Cardiac fibroblast (primary cell): ENCODE measurements at regions not wholly inside any gene's neighbourhood (a gene's known extent, or its start where the extent isn't known, plus 50 kb on each side); places are given as distances from the start of the nearest gene placed in this dataset.
A peak's percentile ranks its signal among the peaks of the same experiment; 100 is the strongest.
"Not testable (repeated sequence)": the region's sequence is repeated elsewhere in the genome, so short reads cannot be mapped to it uniquely, and the experiment has no call there.

Experiments
- DNase-seq, 2 donors: peaks; one replicate each; pipeline versions ENCODE4 v3.0.0 to v3.0.0-alpha.2; 2010; ENCODE audit warnings: low read depth in 2 of 2
- H3K4me3 ChIP-seq, 2 donors: replicated peaks in 1 of 2; 1 replicate in 1 of 2; 2 replicates in 1 of 2; pipeline ENCODE4 v1.5.1; 2011; ENCODE audit warnings: low read depth in 2 of 2, low read length in 2 of 2, mild to moderate bottlenecking in 2 of 2, moderate library complexity in 1 of 2
- CTCF ChIP-seq: IDR thresholded peaks from one replicate; pipeline ENCODE4 v1.5.1; 2011; ENCODE audit warnings: low read depth, mild to moderate bottlenecking, low read length, inconsistent platforms

- no peak for TF ChIP-seq CTCF
- no peak for DNase-seq
- H3K4me3 ChIP-seq = no peak overlapping the region
Measured at GRCh38 chr13:73653688-73654087, 480.5 kb downstream of the KLF12 start.

- TF ChIP-seq CTCF = no peak
- no peak overlapping the region for H3K4me3 ChIP-seq
- no peak for DNase-seq
Measured at GRCh38 chr13:73647417-73647816, 486.8 kb downstream of the KLF12 start.

DNA sequence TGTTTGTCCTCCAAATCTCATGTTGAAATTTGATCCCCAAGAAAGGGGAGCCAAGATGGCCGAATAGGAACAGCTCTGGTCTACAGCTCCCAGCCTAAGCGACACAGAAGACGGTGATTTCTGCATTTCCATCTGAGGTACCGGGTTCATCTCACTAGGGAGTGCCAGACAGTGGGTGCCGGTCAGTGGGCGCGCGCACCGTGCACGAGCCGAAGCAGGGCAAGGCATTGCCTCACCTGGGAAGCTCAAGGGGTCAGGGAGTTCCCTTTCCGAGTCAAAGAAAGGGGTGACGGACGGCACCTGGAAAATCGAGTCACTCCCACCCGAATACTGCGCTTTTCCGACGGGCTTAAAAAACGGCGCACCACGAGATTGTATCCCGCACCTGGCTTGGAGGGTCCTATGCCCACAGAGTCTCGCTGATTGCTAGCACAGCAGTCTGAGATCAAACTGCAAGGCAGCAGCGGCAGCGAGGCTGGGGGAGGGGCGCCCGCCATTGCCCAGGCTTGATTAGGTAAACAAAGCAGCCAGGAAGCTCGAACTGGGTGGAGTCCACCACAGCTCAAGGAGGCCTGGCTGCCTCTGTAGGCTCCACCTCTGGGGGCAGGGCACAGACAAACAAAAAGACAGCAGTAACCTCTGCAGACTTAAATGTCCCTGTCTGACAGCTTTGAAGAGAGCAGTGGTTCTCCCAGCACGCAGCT is 493.6 kb downstream of the KLF12 start:
- not testable (repeated sequence) for DNase-seq, H3K4me3 ChIP-seq

GRCh38 chr13:73635166-73635787 is 498.9 kb downstream of the KLF12 start:
- DNase-seq = no peak
- H3K4me3 ChIP-seq = no peak overlapping the region
- TF ChIP-seq CTCF = no peak

GRCh38 chr13:73633817-73634460 is 500.3 kb downstream of the KLF12 start:
- no peak for TF ChIP-seq CTCF
- peak in 1 of 2 donors; percentile 10 for DNase-seq
- H3K4me3 ChIP-seq = no peak overlapping the region

DNA sequence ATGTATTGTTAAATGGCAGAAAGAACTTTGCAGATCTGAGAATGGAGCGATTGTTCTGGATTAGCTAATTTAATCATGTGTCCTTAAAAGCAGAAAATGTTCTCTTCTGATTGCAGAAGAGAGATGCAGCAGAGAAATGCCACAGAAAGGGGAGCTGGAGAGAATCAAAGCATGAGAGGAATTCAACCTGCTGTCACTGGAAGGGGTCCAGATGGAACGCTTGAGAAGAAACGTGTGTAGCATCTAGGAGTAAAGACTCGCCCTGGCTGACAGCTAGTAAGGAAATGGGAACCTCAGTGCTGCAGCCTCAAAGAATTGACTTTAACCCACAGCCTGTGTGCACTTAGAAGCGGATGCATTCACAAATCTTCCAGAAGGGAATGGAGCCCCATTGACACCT is 502.8 kb downstream of the KLF12 start:
- no peak overlapping the region for H3K4me3 ChIP-seq
- DNase-seq = no peak
- TF ChIP-seq CTCF = no peak

- DNase-seq = no peak
- no peak for TF ChIP-seq CTCF
- H3K4me3 ChIP-seq = no peak overlapping the region
Measured at GRCh38 chr13:73625562-73626339, 508.5 kb downstream of the KLF12 start.
